K562 (cell line): ENCODE measurements at regions not wholly inside any gene's neighbourhood (a gene's known extent, or its start where the extent isn't known, plus 50 kb on each side); places are given as distances from the start of the nearest gene placed in this dataset.

Experiments
- ATAC-seq: fragments of 200-7000 bp; cut with Tn5 transposase; 3 replicates; pipeline ENCODE4 v1.9.1; 2020; ENCODE audit warnings: moderate library complexity
- BruUV-seq: library from RNA; stranded (reverse); fragments of 400-500 nt; replicated peaks from 2 replicates; lab custom pipeline; 2021; lab: Mats Ljungman, UMichigan
- CTCF ChIA-PET: fragments of 300-600 bp; formaldehyde crosslinking; extraction: SDS; loops from one replicate; lab custom pipeline; 2021; ENCODE audit warnings: low intra/inter-chr PET ratio; lab: Yijun Ruan, JAX
- POLR2A ChIA-PET: fragments of 300-600, 350-650 bp; sonication (Branson Sonifier 250); formaldehyde crosslinking; extraction: SDS; loops from one replicate; lab custom pipeline; 2021; ENCODE audit warnings: antibody characterized with exemption, inconsistent platforms; lab: Yijun Ruan, JAX
- DNase-seq, 4 experiments: peaks; one replicate each; pipeline versions ENCODE4 v3.0.0 to v3.0.0-alpha.2; 2011 to 2018; ENCODE audit warnings: low spot score in 3 of 4, mixed read lengths in 3 of 4; ENCODE audit errors: extremely low read depth in 1 of 4
- FAIRE-seq: peaks from 2 replicates; lab custom pipeline; 2011; peaks lifted over from hg19 to GRCh38; lab: Jason Lieb, UNC
- H2AFZ ChIP-seq: 2 replicates; pipeline ENCODE4 v1.6.0; 2011; ENCODE audit warnings: low read depth, low read length, control low read depth, inconsistent platforms
- H3K27ac ChIP-seq: fragments of 200-600 bp; 3 replicates; pipeline ENCODE4 v1.8.0; 2011; ENCODE audit warnings: low read depth, mild to moderate bottlenecking, control low read depth, inconsistent platforms, low read length, moderate library complexity, mixed read lengths; ENCODE audit errors: extremely low read depth
- H3K27me3 ChIP-seq, 2 experiments: fragments of 300-600 bp in 1 of 2; 2 replicates in 1 of 2; 3 replicates in 1 of 2; pipeline versions ENCODE4 v1.6.0 to v1.8.0; 2011; ENCODE audit warnings: inconsistent platforms in 2 of 2, low read length in 2 of 2, mild to moderate bottlenecking in 1 of 2, mixed read lengths in 1 of 2, moderate library complexity in 1 of 2; ENCODE audit not compliant: control insufficient read depth in 2 of 2, insufficient read depth in 2 of 2
- H3K36me3 ChIP-seq: fragments of 300-600 bp; 3 replicates; pipeline ENCODE4 v1.8.0; 2011; ENCODE audit warnings: mild to moderate bottlenecking, low read length, inconsistent platforms; ENCODE audit not compliant: control insufficient read depth, insufficient read depth
- H3K4me1 ChIP-seq, 2 experiments: fragments of 200-600 bp in 1 of 2; replicated peaks in 1 of 2; 2 replicates in 1 of 2; 3 replicates in 1 of 2; pipeline versions ENCODE4 v1.5.1 to v1.8.0; 2011; ENCODE audit warnings: inconsistent platforms in 2 of 2, low read length in 2 of 2, mild to moderate bottlenecking in 1 of 2, mixed read lengths in 1 of 2, moderate library complexity in 1 of 2; ENCODE audit not compliant: control insufficient read depth in 2 of 2, insufficient read depth in 2 of 2
- H3K4me2 ChIP-seq: 2 replicates; pipeline ENCODE4 v1.6.1; 2011; ENCODE audit warnings: low read length, control low read depth, inconsistent platforms, mixed read lengths; ENCODE audit not compliant: insufficient read depth
- H3K4me3 ChIP-seq: fragments of 200-600 bp; sonication (generic), shearing (Covaris generic); 2 replicates; pipeline ENCODE4 v1.5.1; 2016; ENCODE audit warnings: control low read depth, inconsistent platforms
- H3K79me2 ChIP-seq: fragments of 200-600 bp; 3 replicates; pipeline ENCODE4 v1.8.0; 2011; ENCODE audit warnings: low read length, inconsistent platforms; ENCODE audit not compliant: control insufficient read depth, insufficient read depth
- H3K9ac ChIP-seq, 2 experiments: 2 replicates each; pipeline versions ENCODE4 v1.6.0 to v1.6.1; 2011; ENCODE audit warnings: low read depth in 2 of 2, low read length in 2 of 2, control low read depth in 1 of 2, inconsistent platforms in 1 of 2, mild to moderate bottlenecking in 1 of 2, mixed read lengths in 1 of 2; ENCODE audit not compliant: insufficient read depth in 1 of 2
- H3K9me1 ChIP-seq: one replicate; pipeline ENCODE4 v1.6.0; 2011; ENCODE audit warnings: inconsistent platforms, mild to moderate bottlenecking, low read length, moderate library complexity; ENCODE audit not compliant: control insufficient read depth, insufficient read depth
- H3K9me3 ChIP-seq: replicated peaks from 2 replicates; pipeline ENCODE4 v1.5.1; 2011; ENCODE audit warnings: low read depth, low read length, inconsistent platforms; ENCODE audit not compliant: control insufficient read depth, insufficient read depth
- H4K20me1 ChIP-seq: replicated peaks from 2 replicates; pipeline ENCODE4 v1.6.1; 2011; ENCODE audit warnings: low read length, inconsistent platforms, mixed read lengths; ENCODE audit not compliant: control insufficient read depth, insufficient read depth
- FOS ChIP-seq: IDR thresholded peaks from 3 replicates; pipeline ENCODE4 v1.6.1; 2011; ENCODE audit not compliant: insufficient read length; ENCODE audit errors: extremely low read depth
- NFYB ChIP-seq: IDR thresholded peaks from 2 replicates; pipeline ENCODE4 v1.6.1; 2011; ENCODE audit warnings: mild to moderate bottlenecking, moderate library complexity; ENCODE audit not compliant: insufficient read length; ENCODE audit errors: extremely low read depth
- TEAD2 ChIP-seq: fragments of 450-650 bp; IDR thresholded peaks from 2 replicates; pipeline ENCODE4 v1.6.1; 2016; ENCODE audit warnings: missing genetic modification characterization, control low read depth, missing compliant biosample characterization
- TRIM28 ChIP-seq: fragments of 450-650 bp; IDR thresholded peaks from 2 replicates; pipeline ENCODE4 v1.6.1; 2017
- ZNF282 ChIP-seq: sonication (generic); formaldehyde crosslinking; IDR thresholded peaks from 2 replicates; pipeline ENCODE4 v1.8.1; 2023; ENCODE audit warnings: missing genetic modification reagents
- ZNF707 ChIP-seq: fragments of 250-450 bp; sonication (Bioruptor Pico); conservative IDR thresholded peaks from 2 replicates; pipeline ENCODE4 v1.8.0; 2022; ENCODE audit warnings: inconsistent platforms, mild to moderate bottlenecking, moderate library complexity
- ZNF77 ChIP-seq: fragments of 250-450 bp; sonication (Bioruptor Pico); IDR thresholded peaks from 2 replicates; pipeline ENCODE4 v1.5.0; 2020
- WGBS: fragments of 100-300 bp; shearing (Covaris generic); methylation state at CpG from one replicate; pipeline ENCODE4 v1.1.6; 2016; ENCODE audit warnings: low coverage, mixed read lengths; ENCODE audit not compliant: insufficient coverage; ENCODE audit errors: missing lambda C conversion rate; 5-methylcytosine and 5-hydroxymethylcytosine counted together
- in situ Hi-C: fragments of 300-500 bp; cut with MboI; formaldehyde crosslinking; loops from 4 replicates; pipeline ENCODE4 v1.15.0; 2018; ENCODE audit warnings: inconsistent platforms, mixed read lengths
- intact Hi-C: fragments of 100-400 bp; cut with micrococcal nuclease; formaldehyde crosslinking; loops from 2 replicates; pipeline ENCODE4 v1.14.2; 2022
- TF ChIP-seq, protein P1 (sequence below): IDR thresholded peaks from 2 replicates; pipeline ENCODE4 v1.6.1; 2011; ENCODE audit warnings: borderline replicate concordance, low read depth, mild to moderate bottlenecking, moderate library complexity, low read length; ENCODE audit not compliant: insufficient read depth, poor library complexity, severe bottlenecking
- TF ChIP-seq, protein P2 (sequence below): sonication (generic); formaldehyde crosslinking; IDR thresholded peaks from 2 replicates; pipeline ENCODE4 v1.8.1; 2023; ENCODE audit warnings: mild to moderate bottlenecking, missing genetic modification reagents, moderate library complexity
- TF ChIP-seq, protein P3 (sequence below): fragments of 450-650 bp; formaldehyde crosslinking; IDR thresholded peaks from 2 replicates; pipeline ENCODE4 v1.4.0; 2020; ENCODE audit warnings: mild to moderate bottlenecking, moderate library complexity

DNA sequence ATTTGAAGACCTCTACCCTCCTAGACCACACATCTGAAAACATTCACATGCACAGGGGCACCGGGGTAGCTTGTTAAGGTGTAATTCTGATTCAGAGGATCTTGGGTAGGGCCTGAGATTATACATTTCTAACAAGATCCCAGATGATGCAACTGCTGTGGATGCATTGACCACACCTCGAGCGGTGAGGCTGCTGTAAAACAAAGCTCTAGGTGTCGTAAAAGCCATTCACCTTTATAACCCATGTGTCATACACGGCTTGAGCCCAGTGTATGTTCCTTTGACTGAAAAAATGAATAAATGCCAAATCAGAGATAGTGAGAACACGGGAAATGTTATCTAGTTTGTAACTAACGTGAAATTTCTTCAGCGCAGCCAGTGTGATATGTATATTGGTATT, 1578.2 kb upstream of the WWC1 start:
- no peak for FAIRE-seq
- Histone ChIP-seq H3K36me3 (no peaks in the 10 kb centered on the region), H3K4me2 (no peak overlapping the region), H3K4me3 (no peak overlapping the region), H3K79me2 (no peaks in the 10 kb centered on the region), H3K9me3 (no peaks in the 10 kb centered on the region), H3K27me3 (no peaks in the 10 kb centered on the region), H3K9me1 (no peaks in the 10 kb centered on the region), H3K4me1 (no peaks in the 10 kb centered on the region), H3K9ac (no peak overlapping the region), H4K20me1 (no peaks in the 10 kb centered on the region), H3K27ac (no peak overlapping the region), H2AFZ (no peak overlapping the region)
- ATAC-seq, result no peak
- in situ Hi-C loops, result no loop called here
- DNase-seq, result no peak
- 2% methylated on average over 8 of the region's 8 CpGs for WGBS
- CTCF ChIA-PET, result no interaction called here
- POLR2A ChIA-PET, result no interaction called here
- TF ChIP-seq, protein P1, sequence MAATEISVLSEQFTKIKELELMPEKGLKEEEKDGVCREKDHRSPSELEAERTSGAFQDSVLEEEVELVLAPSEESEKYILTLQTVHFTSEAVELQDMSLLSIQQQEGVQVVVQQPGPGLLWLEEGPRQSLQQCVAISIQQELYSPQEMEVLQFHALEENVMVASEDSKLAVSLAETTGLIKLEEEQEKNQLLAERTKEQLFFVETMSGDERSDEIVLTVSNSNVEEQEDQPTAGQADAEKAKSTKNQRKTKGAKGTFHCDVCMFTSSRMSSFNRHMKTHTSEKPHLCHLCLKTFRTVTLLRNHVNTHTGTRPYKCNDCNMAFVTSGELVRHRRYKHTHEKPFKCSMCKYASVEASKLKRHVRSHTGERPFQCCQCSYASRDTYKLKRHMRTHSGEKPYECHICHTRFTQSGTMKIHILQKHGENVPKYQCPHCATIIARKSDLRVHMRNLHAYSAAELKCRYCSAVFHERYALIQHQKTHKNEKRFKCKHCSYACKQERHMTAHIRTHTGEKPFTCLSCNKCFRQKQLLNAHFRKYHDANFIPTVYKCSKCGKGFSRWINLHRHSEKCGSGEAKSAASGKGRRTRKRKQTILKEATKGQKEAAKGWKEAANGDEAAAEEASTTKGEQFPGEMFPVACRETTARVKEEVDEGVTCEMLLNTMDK, result no peak
- TF ChIP-seq TEAD2 (tag) (no peak), ZNF282 (CRISPR knock-in tag) (no peak), NFYB (no peak), ZNF77 (no peak), ZNF707 (CRISPR knock-in tag) (no peak), TRIM28 (no peak), FOS (no peak)
- TF ChIP-seq, protein P2, sequence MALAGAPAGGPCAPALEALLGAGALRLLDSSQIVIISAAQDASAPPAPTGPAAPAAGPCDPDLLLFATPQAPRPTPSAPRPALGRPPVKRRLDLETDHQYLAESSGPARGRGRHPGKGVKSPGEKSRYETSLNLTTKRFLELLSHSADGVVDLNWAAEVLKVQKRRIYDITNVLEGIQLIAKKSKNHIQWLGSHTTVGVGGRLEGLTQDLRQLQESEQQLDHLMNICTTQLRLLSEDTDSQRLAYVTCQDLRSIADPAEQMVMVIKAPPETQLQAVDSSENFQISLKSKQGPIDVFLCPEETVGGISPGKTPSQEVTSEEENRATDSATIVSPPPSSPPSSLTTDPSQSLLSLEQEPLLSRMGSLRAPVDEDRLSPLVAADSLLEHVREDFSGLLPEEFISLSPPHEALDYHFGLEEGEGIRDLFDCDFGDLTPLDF (CRISPR knock-in tag), result no peak
- TF ChIP-seq, protein P3, sequence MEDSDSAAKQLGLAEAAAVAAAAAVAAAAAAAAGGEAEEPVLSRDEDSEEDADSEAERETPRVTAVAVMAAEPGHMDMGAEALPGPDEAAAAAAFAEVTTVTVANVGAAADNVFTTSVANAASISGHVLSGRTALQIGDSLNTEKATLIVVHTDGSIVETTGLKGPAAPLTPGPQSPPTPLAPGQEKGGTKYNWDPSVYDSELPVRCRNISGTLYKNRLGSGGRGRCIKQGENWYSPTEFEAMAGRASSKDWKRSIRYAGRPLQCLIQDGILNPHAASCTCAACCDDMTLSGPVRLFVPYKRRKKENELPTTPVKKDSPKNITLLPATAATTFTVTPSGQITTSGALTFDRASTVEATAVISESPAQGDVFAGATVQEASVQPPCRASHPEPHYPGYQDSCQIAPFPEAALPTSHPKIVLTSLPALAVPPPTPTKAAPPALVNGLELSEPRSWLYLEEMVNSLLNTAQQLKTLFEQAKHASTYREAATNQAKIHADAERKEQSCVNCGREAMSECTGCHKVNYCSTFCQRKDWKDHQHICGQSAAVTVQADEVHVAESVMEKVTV, result no peak
- no TSS peak for BruUV-seq
- intact Hi-C loops, result no loop called here
